ENCODE measurements at regions not wholly inside any gene's neighbourhood (a gene's known extent, or its start where the extent isn't known, plus 50 kb on each side); places are given as distances from the start of the nearest gene placed in this dataset.

DNA sequence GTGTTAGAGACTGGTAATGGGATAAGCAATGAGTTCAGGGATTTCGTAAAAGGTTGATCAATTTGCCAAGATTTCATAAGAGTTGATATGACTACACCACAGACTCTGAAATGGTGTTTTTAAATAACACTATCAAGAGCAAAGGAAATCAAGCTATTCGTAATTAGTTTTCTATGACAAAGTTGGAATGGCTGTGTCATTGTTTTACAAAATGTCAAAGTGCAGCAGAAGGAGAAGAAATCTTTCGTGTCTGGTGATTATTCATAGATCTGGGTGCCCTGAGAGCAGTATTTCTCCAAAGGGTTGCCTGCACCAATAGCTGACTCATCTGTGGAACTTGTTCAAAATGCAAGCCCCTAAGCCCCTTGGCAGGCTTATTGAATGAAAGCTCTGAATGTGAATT lies 70.1 kb downstream of the NABP1 start:
- Histone ChIP-seq H4K5ac (ENCODE audit: insufficient read length, low read depth, low read length) (no peak overlapping the region), H4K91ac (ENCODE audit: insufficient read length, low read depth, low read length) (no peak overlapping the region), H2BK120ac (ENCODE audit: low read depth, low read length, poor library complexity, severe bottlenecking) (no peak overlapping the region), H3K4ac (ENCODE audit: low read depth, low read length) (no peak overlapping the region), H2BK15ac (ENCODE audit: low read depth, low read length) (no peak overlapping the region), H2BK20ac (ENCODE audit: low read depth, low read length, poor library complexity, severe bottlenecking) (no peak overlapping the region), H3K23me2 (ENCODE audit: insufficient read length, low read depth, low read length, poor library complexity, severe bottlenecking) (no peaks in the 10 kb centered on the region), H3K4me2 (ENCODE audit: insufficient read depth, insufficient read length, low read length) (no peak overlapping the region), H4K20me1 (ENCODE audit: control insufficient read depth, insufficient read depth, insufficient read length) (no peaks in the 10 kb centered on the region), H2BK12ac (ENCODE audit: insufficient read length, low read depth, low read length) (no peak overlapping the region), H3K79me1 (ENCODE audit: insufficient read depth, low read depth, low read length, poor library complexity, severe bottlenecking) (no peaks in the 10 kb centered on the region), H3K27ac (ENCODE audit: insufficient read length, low read depth, low read length) (no peak overlapping the region), H2BK5ac (ENCODE audit: insufficient read length, low read length) (no peak overlapping the region), H3K9me3 (ENCODE audit: control insufficient read depth, low read depth, low read length) (no peaks in the 10 kb centered on the region), H3K14ac (ENCODE audit: insufficient read depth, low read length) (no peak overlapping the region), H3K56ac (ENCODE audit: insufficient read length, low read depth, low read length) (no peak overlapping the region), H2AK5ac (ENCODE audit: insufficient read length, low read length) (no peak overlapping the region), H2AFZ (ENCODE audit: low read length) (no peak overlapping the region), H3K4me1 (ENCODE audit: insufficient read depth, low read length) (no peaks in the 10 kb centered on the region), H3T11ph (ENCODE audit: low read length) (no peak overlapping the region), H3K27me3 (ENCODE audit: insufficient read depth, low read length) (no peaks in the 10 kb centered on the region), H3K79me2 (ENCODE audit: insufficient read depth, low read length) (no peaks in the 10 kb centered on the region), H3K18ac (ENCODE audit: insufficient read length, low read depth, low read length) (no peak overlapping the region), H4K8ac (replicated peaks; ENCODE audit: insufficient read length, low read depth, low read length) (no peak overlapping the region), H3K23ac (ENCODE audit: insufficient read length, low read depth, low read length) (no peak overlapping the region), H3K9ac (ENCODE audit: extremely low read depth, insufficient read length, low read length) (no peak overlapping the region)
- no peaks in the 10 kb centered on the region for H3K27me3 Mint-ChIP-seq (ENCODE audit: low read depth)
- TF ChIP-seq, protein P1, sequence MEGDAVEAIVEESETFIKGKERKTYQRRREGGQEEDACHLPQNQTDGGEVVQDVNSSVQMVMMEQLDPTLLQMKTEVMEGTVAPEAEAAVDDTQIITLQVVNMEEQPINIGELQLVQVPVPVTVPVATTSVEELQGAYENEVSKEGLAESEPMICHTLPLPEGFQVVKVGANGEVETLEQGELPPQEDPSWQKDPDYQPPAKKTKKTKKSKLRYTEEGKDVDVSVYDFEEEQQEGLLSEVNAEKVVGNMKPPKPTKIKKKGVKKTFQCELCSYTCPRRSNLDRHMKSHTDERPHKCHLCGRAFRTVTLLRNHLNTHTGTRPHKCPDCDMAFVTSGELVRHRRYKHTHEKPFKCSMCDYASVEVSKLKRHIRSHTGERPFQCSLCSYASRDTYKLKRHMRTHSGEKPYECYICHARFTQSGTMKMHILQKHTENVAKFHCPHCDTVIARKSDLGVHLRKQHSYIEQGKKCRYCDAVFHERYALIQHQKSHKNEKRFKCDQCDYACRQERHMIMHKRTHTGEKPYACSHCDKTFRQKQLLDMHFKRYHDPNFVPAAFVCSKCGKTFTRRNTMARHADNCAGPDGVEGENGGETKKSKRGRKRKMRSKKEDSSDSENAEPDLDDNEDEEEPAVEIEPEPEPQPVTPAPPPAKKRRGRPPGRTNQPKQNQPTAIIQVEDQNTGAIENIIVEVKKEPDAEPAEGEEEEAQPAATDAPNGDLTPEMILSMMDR (conservative IDR thresholded peaks at IDR 0.05) = no peak
- peaks cover 2 to 4% (median 2%) of the 10 kb centered on the region in 3 experiments; a peak in 4 of 7 replicates for H3K36me3 Mint-ChIP-seq (ENCODE audit: insufficient read depth in 1 of 3, low read depth in 3 of 3)
- peaks cover 2 to 3% of the 10 kb centered on the region in 2 experiments for H3K9me3 Mint-ChIP-seq
- no CpG with 5 or more reads among the region's 3 CpGs for WGBS (ENCODE audit: extremely low coverage, insufficient read length, low lambda C conversion rate)
- no peak for DNase-seq
- H3K4me1 Mint-ChIP-seq = peaks cover 2 to 3% of the 10 kb centered on the region in 2 experiments
- H3K4me3 Mint-ChIP-seq = no peak overlapping the region
- no peak overlapping the region for H3K27ac Mint-ChIP-seq

Measured in H9 (cell line).